ENCODE measurements at regions not wholly inside any gene's neighbourhood (a gene's known extent, or its start where the extent isn't known, plus 50 kb on each side); places are given as distances from the start of the nearest gene placed in this dataset.

GRCh38 chr2:237256887-237257286 lies 157.1 kb downstream of the COL6A3 start:
- TF ChIP-seq REST (IDR thresholded peaks at IDR 0.05; ENCODE audit: low read depth) (no peak), YY1 (IDR thresholded peaks at IDR 0.05; ENCODE audit: low read depth) (no peak), FOXM1 (IDR thresholded peaks at IDR 0.05; ENCODE audit: borderline replicate concordance, low read depth) (no peak), EGR1 (IDR thresholded peaks at IDR 0.05) (no peak), EP300 (IDR thresholded peaks at IDR 0.05; ENCODE audit: borderline replicate concordance) (no peak), MAX (IDR thresholded peaks at IDR 0.05) (no peak), TEAD4 (IDR thresholded peaks at IDR 0.05) (no peak), CEBPB (IDR thresholded peaks at IDR 0.05) (no peak), CREB1 (IDR thresholded peaks at IDR 0.05; ENCODE audit: low read depth) (no peak), RAD21 (IDR thresholded peaks at IDR 0.05; ENCODE audit: low read depth) (no peak), NFIC (IDR thresholded peaks at IDR 0.05) (no peak)
